ENCODE measurements at regions not wholly inside any gene's neighbourhood (a gene's known extent, or its start where the extent isn't known, plus 50 kb on each side); places are given as distances from the start of the nearest gene placed in this dataset.

DNA sequence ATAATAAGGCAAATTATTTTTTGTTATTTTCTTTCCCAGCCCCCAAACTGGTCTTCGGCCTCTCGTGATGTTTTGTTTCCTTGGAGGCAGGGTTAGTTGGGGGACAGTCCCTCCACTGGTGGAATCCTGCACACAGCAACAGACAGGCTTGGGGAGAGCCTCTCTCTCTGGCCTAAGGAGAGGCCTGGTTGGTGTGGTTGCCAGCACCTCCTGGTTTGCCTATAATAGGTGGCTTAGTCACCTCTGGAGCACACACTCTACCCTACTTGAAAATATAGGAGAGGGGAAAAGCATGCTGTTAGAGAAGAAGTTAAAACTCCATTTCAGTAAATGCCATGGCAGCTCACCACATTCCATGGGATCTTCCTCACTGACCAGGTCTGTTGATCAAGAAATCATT, 417.2 kb upstream of the MEIS1 start:
- peaks cover 3% of the 10 kb centered on the region for H3K9me3 ChIP-seq (replicated peaks; ENCODE audit: control insufficient read depth, low read depth, low read length)
- H3K4me1 ChIP-seq (ENCODE audit: control insufficient read depth, insufficient read depth, low read length): no peaks in the 10 kb centered on the region
- no peak for DNase-seq
- 100% methylated on average over 1 of the region's 2 CpGs for WGBS (ENCODE audit: insufficient coverage)
- no peaks in the 10 kb centered on the region for H3K36me3 ChIP-seq (ENCODE audit: control insufficient read depth, insufficient read depth, low read length)
- H3K4me3 ChIP-seq (ENCODE audit: low read length): no peak overlapping the region
- H3K27me3 ChIP-seq (ENCODE audit: control insufficient read depth, insufficient read depth, low read length): no peaks in the 10 kb centered on the region
- H3K27ac ChIP-seq (ENCODE audit: low read length): no peak overlapping the region

DNA sequence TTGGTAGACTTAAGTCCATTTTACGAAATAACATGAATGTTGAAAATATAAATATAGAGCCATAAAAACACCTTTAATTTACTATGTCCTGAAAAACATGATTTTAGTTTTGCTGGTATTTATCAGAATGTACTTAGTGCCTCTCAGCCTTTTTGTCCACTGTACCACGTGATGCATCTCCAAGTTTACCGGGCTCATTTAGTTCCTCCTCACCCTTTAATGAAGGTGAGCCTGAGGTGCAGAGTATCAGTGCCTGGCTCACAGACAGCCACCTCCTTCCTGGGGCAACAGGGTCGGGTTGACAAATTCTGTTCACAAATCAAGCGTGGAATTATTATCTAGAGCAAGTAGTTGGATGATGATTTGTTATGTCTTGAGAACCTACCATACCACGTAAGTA, 420.5 kb upstream of the MEIS1 start:
- no peaks in the 10 kb centered on the region for H3K4me1 ChIP-seq (ENCODE audit: control insufficient read depth, insufficient read depth, low read length)
- no CpG with 5 or more reads among the region's 6 CpGs for WGBS (ENCODE audit: insufficient coverage)
- no peaks in the 10 kb centered on the region for H3K36me3 ChIP-seq (ENCODE audit: control insufficient read depth, insufficient read depth, low read length)
- no peaks in the 10 kb centered on the region for H3K27me3 ChIP-seq (ENCODE audit: control insufficient read depth, insufficient read depth, low read length)
- no peak overlapping the region for H3K4me3 ChIP-seq (ENCODE audit: low read length)
- DNase-seq: no peak
- H3K9me3 ChIP-seq (replicated peaks; ENCODE audit: control insufficient read depth, low read depth, low read length): peaks cover 2% of the 10 kb centered on the region
- no peak overlapping the region for H3K27ac ChIP-seq (ENCODE audit: low read length)

DNA sequence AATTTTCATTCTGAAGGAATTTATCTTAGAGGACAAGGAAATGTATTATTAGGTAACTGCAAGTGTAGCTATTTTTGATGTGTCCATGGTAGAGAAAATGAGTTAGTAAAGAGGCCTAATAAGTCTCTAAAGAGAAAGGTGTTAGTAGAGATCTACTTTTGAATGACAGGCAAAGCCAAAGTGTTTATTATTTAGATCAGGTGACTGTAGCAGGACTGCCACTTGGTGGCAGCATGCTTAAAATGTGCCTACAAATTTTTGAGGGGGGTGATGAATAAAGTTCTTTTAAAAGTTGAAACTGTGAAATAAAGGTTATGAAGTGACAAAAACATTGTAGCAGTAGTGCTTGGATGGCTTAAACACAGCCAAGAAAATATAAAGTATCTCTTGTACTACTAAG, 421.5 kb upstream of the MEIS1 start:
- Histone ChIP-seq H3K36me3 (ENCODE audit: control insufficient read depth, insufficient read depth, low read length) (no peaks in the 10 kb centered on the region), H3K27me3 (ENCODE audit: control insufficient read depth, insufficient read depth, low read length) (no peaks in the 10 kb centered on the region), H3K4me1 (ENCODE audit: control insufficient read depth, insufficient read depth, low read length) (no peaks in the 10 kb centered on the region), H3K27ac (ENCODE audit: low read length) (no peak overlapping the region), H3K4me3 (ENCODE audit: low read length) (no peak overlapping the region), H3K9me3 (replicated peaks; ENCODE audit: control insufficient read depth, low read depth, low read length) (peaks cover 2% of the 10 kb centered on the region)
- DNase-seq: no peak

DNA sequence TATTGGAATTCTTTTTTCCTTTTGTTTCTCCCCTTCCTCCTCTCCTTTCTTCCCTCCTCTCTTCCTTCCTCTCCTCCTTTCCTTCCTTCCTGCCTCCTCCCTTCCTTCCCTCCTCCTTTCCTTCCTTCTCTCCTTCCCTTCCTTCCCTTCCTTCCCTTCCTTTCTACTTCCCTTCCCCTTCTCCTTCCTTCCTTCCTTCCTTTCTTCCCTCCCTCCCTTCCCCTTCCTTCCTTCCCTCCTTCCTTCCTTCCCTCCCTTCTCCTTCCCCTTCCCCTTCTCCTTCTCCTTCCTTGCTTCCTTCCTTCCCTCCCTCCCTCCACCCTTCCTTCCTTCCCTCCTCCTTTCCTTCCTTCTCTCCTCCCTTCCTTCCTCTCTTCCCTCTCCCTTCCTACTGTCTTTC, 431.0 kb upstream of the MEIS1 start:
- H3K9me3 ChIP-seq (replicated peaks; ENCODE audit: control insufficient read depth, low read depth, low read length): no peaks in the 10 kb centered on the region
- H3K4me3 ChIP-seq (ENCODE audit: low read length): no peak overlapping the region
- H3K4me1 ChIP-seq (ENCODE audit: control insufficient read depth, insufficient read depth, low read length): no peaks in the 10 kb centered on the region
- H3K27me3 ChIP-seq (ENCODE audit: control insufficient read depth, insufficient read depth, low read length): no peaks in the 10 kb centered on the region
- no peak for DNase-seq
- no peak overlapping the region for H3K27ac ChIP-seq (ENCODE audit: low read length)
- no peaks in the 10 kb centered on the region for H3K36me3 ChIP-seq (ENCODE audit: control insufficient read depth, insufficient read depth, low read length)

DNA sequence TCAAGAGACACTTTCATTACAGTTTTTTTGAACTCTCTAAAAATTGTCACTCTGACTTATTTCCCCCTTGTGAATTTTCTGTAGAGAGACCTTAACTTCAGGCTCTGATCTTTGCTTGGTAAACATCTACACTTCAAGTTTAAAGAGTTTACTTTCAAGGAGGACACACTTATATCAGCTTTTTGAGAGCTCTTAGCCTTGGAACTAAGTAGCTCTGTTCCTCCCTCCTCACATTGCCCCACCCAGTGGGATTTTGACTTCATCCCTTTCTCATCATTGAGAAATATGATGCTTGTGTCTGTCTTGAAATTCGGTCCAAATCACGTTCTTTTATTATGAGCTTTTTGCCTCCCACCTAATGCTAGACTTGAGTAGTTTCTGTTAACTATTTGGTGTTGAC, 433.4 kb upstream of the MEIS1 start:
- Histone ChIP-seq H3K36me3 (ENCODE audit: control insufficient read depth, insufficient read depth, low read length) (no peaks in the 10 kb centered on the region), H3K27ac (ENCODE audit: low read length) (no peak overlapping the region), H3K4me3 (ENCODE audit: low read length) (no peak overlapping the region), H3K9me3 (replicated peaks; ENCODE audit: control insufficient read depth, low read depth, low read length) (no peaks in the 10 kb centered on the region), H3K27me3 (ENCODE audit: control insufficient read depth, insufficient read depth, low read length) (no peaks in the 10 kb centered on the region), H3K4me1 (ENCODE audit: control insufficient read depth, insufficient read depth, low read length) (no peaks in the 10 kb centered on the region)
- no CpG with 5 or more reads among the region's 2 CpGs for WGBS (ENCODE audit: insufficient coverage)
- DNase-seq: no peak

DNA sequence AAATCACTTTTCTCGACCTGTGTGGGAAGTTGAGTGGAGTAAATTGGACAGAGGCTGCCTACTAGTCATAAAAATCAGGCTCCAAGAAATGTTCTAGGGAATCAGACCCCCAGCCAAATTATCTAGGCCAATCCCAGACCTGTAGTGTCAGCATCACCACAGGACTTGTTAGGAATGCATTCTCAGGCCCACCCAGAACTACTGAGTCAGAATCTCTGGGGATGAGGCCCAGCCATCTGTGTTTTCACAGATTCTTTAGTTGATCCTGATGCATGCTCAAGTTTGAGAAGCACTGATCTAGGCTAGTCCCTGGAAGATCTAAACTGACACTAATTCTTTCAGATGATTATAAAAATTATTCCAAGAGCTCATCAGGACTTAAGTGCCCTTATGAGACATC, 434.0 kb upstream of the MEIS1 start:
- Histone ChIP-seq H3K36me3 (ENCODE audit: control insufficient read depth, insufficient read depth, low read length) (no peaks in the 10 kb centered on the region), H3K4me3 (ENCODE audit: low read length) (no peak overlapping the region), H3K9me3 (replicated peaks; ENCODE audit: control insufficient read depth, low read depth, low read length) (no peaks in the 10 kb centered on the region), H3K27ac (ENCODE audit: low read length) (no peak overlapping the region), H3K27me3 (ENCODE audit: control insufficient read depth, insufficient read depth, low read length) (no peaks in the 10 kb centered on the region), H3K4me1 (ENCODE audit: control insufficient read depth, insufficient read depth, low read length) (no peaks in the 10 kb centered on the region)
- no CpG with 5 or more reads among the region's 1 CpG for WGBS (ENCODE audit: insufficient coverage)
- DNase-seq: peak; percentile 16

DNA sequence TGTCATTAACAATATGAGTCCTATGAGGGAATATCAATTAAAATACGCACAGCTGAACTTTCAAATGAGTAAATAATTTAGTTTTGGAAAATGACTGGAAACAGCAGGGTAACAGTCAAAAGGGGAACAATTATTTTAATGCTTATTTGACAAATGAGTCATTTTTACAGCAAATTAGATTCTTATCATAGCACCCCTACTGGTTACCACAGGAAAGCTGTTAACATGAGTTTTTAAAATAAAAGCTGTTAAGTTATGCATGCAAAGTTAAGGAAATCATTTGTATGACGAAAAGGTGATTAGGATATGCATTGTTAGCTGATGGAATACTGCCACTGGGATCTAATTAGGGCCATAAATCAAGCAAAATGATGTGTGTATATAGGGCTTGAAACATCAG, 435.1 kb upstream of the MEIS1 start:
- Histone ChIP-seq H3K4me3 (ENCODE audit: low read length) (no peak overlapping the region), H3K27me3 (ENCODE audit: control insufficient read depth, insufficient read depth, low read length) (no peaks in the 10 kb centered on the region), H3K4me1 (ENCODE audit: control insufficient read depth, insufficient read depth, low read length) (no peaks in the 10 kb centered on the region), H3K9me3 (replicated peaks; ENCODE audit: control insufficient read depth, low read depth, low read length) (no peaks in the 10 kb centered on the region), H3K27ac (ENCODE audit: low read length) (no peak overlapping the region), H3K36me3 (ENCODE audit: control insufficient read depth, insufficient read depth, low read length) (no peaks in the 10 kb centered on the region)
- no peak for DNase-seq
- 75% methylated on average over 1 of the region's 2 CpGs for WGBS (ENCODE audit: insufficient coverage)

DNA sequence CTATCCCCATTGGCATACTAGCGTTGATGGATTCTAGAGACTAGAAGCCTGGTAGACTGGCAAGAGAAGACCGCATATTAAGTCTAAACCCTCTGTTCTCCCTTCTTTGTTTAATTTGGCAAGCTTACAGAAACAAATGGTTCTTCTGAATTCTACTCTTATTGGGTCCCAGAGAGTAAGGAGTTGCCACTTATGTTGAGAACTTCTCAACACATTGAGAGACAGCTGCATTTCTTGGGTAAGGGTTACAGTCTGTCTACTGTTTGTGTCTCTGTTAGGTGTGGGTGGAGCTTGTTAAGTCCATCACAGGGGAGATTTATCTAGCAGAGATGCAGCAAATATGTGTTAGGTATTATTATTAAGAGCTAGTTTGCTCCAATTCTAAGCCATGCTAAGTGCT, 435.8 kb upstream of the MEIS1 start:
- H3K9me3 ChIP-seq (replicated peaks; ENCODE audit: control insufficient read depth, low read depth, low read length): no peaks in the 10 kb centered on the region

DNA sequence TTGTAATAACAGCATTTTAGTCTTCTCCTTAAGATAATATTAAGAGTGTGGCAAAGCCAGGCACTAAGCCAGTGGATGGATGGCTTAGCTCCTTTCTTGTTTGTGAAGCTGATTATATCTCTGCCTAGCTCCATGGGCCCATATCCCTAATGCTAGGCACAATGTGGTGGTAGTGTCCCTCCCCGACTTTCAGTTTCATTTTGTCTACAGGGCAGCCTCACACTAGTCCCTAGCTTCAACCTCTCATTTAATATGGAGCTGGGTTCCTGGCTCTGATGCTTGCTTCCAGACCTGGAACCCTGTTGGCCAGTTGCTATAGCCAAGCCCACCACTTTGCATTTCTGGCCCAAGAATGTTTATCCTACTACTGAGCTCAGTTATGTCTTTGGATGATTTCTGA, 437.0 kb upstream of the MEIS1 start:
- H3K27me3 ChIP-seq (ENCODE audit: control insufficient read depth, insufficient read depth, low read length): no peaks in the 10 kb centered on the region
- H3K27ac ChIP-seq (ENCODE audit: low read length): no peak overlapping the region
- H3K4me3 ChIP-seq (ENCODE audit: low read length): no peak overlapping the region
- no peak for DNase-seq
- H3K4me1 ChIP-seq (ENCODE audit: control insufficient read depth, insufficient read depth, low read length): no peaks in the 10 kb centered on the region
- WGBS (ENCODE audit: insufficient coverage): no CpG with 5 or more reads among the region's 1 CpG
- H3K9me3 ChIP-seq (replicated peaks; ENCODE audit: control insufficient read depth, low read depth, low read length): no peaks in the 10 kb centered on the region
- H3K36me3 ChIP-seq (ENCODE audit: control insufficient read depth, insufficient read depth, low read length): no peaks in the 10 kb centered on the region

More for the DNA sequence above, 435.8 kb upstream of the MEIS1 start:
- Histone ChIP-seq H3K27ac (ENCODE audit: low read length) (no peak overlapping the region), H3K4me1 (ENCODE audit: control insufficient read depth, insufficient read depth, low read length) (no peaks in the 10 kb centered on the region), H3K4me3 (ENCODE audit: low read length) (no peak overlapping the region), H3K27me3 (ENCODE audit: control insufficient read depth, insufficient read depth, low read length) (no peaks in the 10 kb centered on the region), H3K36me3 (ENCODE audit: control insufficient read depth, insufficient read depth, low read length) (no peaks in the 10 kb centered on the region)
- no peak for DNase-seq
- 100% methylated on average over 1 of the region's 2 CpGs for WGBS (ENCODE audit: insufficient coverage)

DNA sequence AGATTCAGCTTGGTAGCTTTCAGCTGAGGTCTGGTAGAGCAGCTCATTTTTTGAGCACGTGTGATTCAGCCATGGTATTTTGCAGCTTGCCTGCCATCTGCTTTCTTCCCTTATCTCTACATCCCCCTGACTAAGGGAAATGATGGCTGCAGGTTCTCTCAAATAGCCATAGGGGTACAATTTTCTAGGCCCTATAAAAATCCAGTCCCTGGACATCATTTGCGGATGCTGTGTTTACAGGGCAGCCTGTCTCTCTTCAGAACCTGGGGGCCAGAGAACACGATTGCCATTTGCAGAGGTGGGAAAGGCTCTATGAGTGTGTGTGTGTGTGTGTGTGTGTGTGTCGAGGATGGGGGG, 442.7 kb upstream of the MEIS1 start:
- Histone ChIP-seq H3K27ac (ENCODE audit: low read length) (no peak overlapping the region), H3K36me3 (ENCODE audit: control insufficient read depth, insufficient read depth, low read length) (no peaks in the 10 kb centered on the region), H3K4me1 (ENCODE audit: control insufficient read depth, insufficient read depth, low read length) (peaks cover 5% of the 10 kb centered on the region), H3K9me3 (replicated peaks; ENCODE audit: control insufficient read depth, low read depth, low read length) (no peaks in the 10 kb centered on the region), H3K27me3 (ENCODE audit: control insufficient read depth, insufficient read depth, low read length) (no peaks in the 10 kb centered on the region), H3K4me3 (ENCODE audit: low read length) (no peak overlapping the region)
- DNase-seq: no peak
- 71% methylated on average over 2 of the region's 4 CpGs for WGBS (ENCODE audit: insufficient coverage)

DNA sequence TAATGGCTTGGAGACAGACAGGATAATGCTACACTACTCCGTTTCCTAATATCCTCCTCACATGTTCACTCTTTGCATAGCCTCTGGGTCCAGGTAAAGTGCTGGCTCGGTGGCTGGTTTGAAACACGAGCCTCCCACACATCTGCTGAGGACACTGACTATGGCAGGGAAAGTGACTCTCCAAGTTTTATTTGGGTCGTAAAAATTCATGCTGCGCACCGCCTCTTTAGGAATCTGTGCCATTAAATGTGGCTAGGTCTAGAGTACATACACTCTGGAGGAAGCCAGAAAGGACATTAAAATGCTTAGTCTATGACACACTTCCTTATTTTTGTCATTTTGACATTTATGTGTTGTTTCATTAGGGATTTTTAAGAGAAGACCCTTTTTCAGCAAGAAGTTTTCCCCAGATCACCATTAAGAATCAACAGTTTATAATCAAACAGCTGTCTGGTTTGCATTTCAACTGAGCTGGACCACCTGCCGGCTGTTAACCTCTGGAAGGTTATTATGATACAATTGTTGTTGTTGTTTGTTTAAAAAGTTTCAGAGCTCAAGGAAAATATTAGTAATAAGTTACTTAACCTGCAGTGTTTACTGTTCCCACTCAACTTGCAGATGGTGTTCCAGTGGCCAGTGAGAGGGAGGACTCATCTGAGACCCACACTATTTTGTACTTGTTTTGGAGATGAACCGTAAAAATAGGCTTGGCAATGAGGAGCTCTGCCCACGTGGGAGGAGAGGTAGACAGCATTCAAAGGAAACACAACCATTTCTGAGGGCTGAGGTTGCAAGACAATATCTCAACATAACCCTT, 443.3 kb upstream of the MEIS1 start:
- no peaks in the 10 kb centered on the region for H3K36me3 ChIP-seq (ENCODE audit: control insufficient read depth, insufficient read depth, low read length)
- H3K4me1 ChIP-seq (ENCODE audit: control insufficient read depth, insufficient read depth, low read length): peaks cover 5% of the 10 kb centered on the region
- H3K27ac ChIP-seq (ENCODE audit: low read length): no peak overlapping the region
- no peaks in the 10 kb centered on the region for H3K9me3 ChIP-seq (replicated peaks; ENCODE audit: control insufficient read depth, low read depth, low read length)
- no peaks in the 10 kb centered on the region for H3K27me3 ChIP-seq (ENCODE audit: control insufficient read depth, insufficient read depth, low read length)
- DNase-seq: peak; percentile 90
- no peak overlapping the region for H3K4me3 ChIP-seq (ENCODE audit: low read length)
- WGBS (ENCODE audit: insufficient coverage): 25% methylated on average over 4 of the region's 9 CpGs

Data from muscle of leg (tissue), 3 donors.